GM12878 (cell line): ENCODE measurements at regions not wholly inside any gene's neighbourhood (a gene's known extent, or its start where the extent isn't known, plus 50 kb on each side); places are given as distances from the start of the nearest gene placed in this dataset.

ENCODE experiments used
- ATF2 ChIP-seq: IDR thresholded peaks from 2 replicates; pipeline ENCODE4 v1.6.1; 2012; ENCODE audit warnings: low read length, inconsistent platforms
- CTCF ChIP-seq, 3 experiments: IDR thresholded peaks in 2 of 3; conservative IDR thresholded peaks in 1 of 3; 2 replicates each; pipeline ENCODE4 v1.5.1; 2011; ENCODE audit warnings: low read depth in 3 of 3, low read length in 3 of 3, mild to moderate bottlenecking in 3 of 3, control low read depth in 2 of 3, moderate library complexity in 2 of 3, inconsistent platforms in 1 of 3, mixed read lengths in 1 of 3; ENCODE audit not compliant: control insufficient read depth in 2 of 3, insufficient read depth in 1 of 3; ENCODE audit errors: extremely low read depth in 1 of 3
- FOS ChIP-seq: IDR thresholded peaks from 3 replicates; pipeline ENCODE4 v1.6.1; 2011; ENCODE audit warnings: borderline replicate concordance; ENCODE audit not compliant: insufficient read length; ENCODE audit errors: extremely low read depth
- HDGF ChIP-seq: fragments of 450-650 bp; IDR thresholded peaks from 2 replicates; pipeline ENCODE4 v1.6.1; 2016; ENCODE audit warnings: antibody characterized with exemption
- KDM1A ChIP-seq: fragments of 200-600 bp; sonication (generic); IDR thresholded peaks from 2 replicates; pipeline ENCODE4 v1.6.1; 2016; ENCODE audit warnings: borderline replicate concordance
- POLR2AphosphoS5 ChIP-seq: IDR thresholded peaks from 2 replicates; pipeline ENCODE4 v1.6.1; 2011; ENCODE audit warnings: mild to moderate bottlenecking, low read length, inconsistent platforms
- RAD21 ChIP-seq: IDR thresholded peaks from 2 replicates; pipeline ENCODE4 v1.6.1; 2011; ENCODE audit warnings: mild to moderate bottlenecking, low read depth, low read length, moderate library complexity; ENCODE audit not compliant: insufficient read depth
- TAF1 ChIP-seq: IDR thresholded peaks from 2 replicates; pipeline ENCODE4 v1.6.1; 2011; ENCODE audit warnings: mild to moderate bottlenecking, low read depth, low read length, borderline replicate concordance
- TF ChIP-seq, protein P1 (sequence below): IDR thresholded peaks from 2 replicates; pipeline ENCODE4 v1.6.1; 2011; ENCODE audit warnings: low read depth, low read length, improper control_type of control experiment, borderline replicate concordance

DNA sequence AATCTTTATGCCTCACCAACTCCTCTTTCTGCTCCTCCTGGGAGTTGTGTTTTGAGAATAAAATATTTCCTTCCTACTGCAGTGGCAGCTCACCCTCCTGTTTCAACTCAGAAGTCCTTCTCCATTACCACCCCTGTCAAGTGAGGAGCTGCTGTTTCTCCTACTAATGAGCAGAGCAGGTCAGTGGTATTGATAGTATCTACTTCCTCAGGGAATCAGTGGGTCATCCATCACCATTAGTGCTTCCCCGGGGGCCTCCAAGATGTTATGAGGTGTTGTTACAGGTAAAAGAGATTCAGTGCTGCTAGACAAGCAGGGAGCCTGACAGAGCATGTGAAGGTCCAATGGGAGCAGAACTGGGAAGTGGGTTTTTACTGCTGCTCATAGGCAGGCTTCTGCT, 795.2 kb downstream of the REEP3 start:
- TF ChIP-seq RAD21 (no peak), CTCF (IDR thresholded peaks at IDR 0.05 in 2 of 3, conservative IDR thresholded peaks at IDR 0.05 in 1 of 3; ENCODE audit: control insufficient read depth in 2 of 3, extremely low read depth in 1 of 3, insufficient read depth in 1 of 3, low read depth in 3 of 3, low read length in 3 of 3) (no peak), HDGF (no peak), POLR2AphosphoS5 (no peak), TAF1 (no peak), KDM1A (no peak), ATF2 (no peak), FOS (no peak)
- TF ChIP-seq, protein P1, sequence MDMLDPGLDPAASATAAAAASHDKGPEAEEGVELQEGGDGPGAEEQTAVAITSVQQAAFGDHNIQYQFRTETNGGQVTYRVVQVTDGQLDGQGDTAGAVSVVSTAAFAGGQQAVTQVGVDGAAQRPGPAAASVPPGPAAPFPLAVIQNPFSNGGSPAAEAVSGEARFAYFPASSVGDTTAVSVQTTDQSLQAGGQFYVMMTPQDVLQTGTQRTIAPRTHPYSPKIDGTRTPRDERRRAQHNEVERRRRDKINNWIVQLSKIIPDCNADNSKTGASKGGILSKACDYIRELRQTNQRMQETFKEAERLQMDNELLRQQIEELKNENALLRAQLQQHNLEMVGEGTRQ = no peak
